OCI-LY1 (cell line): ENCODE measurements at regions not wholly inside any gene's neighbourhood (a gene's known extent, or its start where the extent isn't known, plus 50 kb on each side); places are given as distances from the start of the nearest gene placed in this dataset.
A peak's percentile ranks its signal among the peaks of the same experiment; 100 is the strongest.
"Not testable (repeated sequence)": the region's sequence is repeated elsewhere in the genome, so short reads cannot be mapped to it uniquely, and the experiment has no call there.

Experiments used
- H2AFZ ChIP-seq: fragments of 200-600 bp; sonication (generic), shearing (Covaris generic); 2 replicates; pipeline ENCODE4 v1.6.0; 2014; ENCODE audit warnings: antibody characterized with exemption, mild to moderate bottlenecking, low read length
- H3F3A ChIP-seq: fragments of 200-600 bp; sonication (generic), shearing (Covaris generic); 2 replicates; pipeline ENCODE4 v1.6.0; 2014; ENCODE audit warnings: mild to moderate bottlenecking, antibody characterized with exemption, low read length, moderate library complexity; ENCODE audit not compliant: insufficient read depth
- H3K27ac ChIP-seq: fragments of 200-600 bp; sonication (generic); 2 replicates; pipeline ENCODE4 v1.5.1; 2014; ENCODE audit warnings: low read length, mixed run types, mild to moderate bottlenecking, low read depth; ENCODE audit not compliant: poor library complexity, severe bottlenecking
- H3K27me3 ChIP-seq: fragments of 200-600 bp; sonication (generic); 2 replicates; pipeline ENCODE4 v1.6.0; 2014; ENCODE audit warnings: antibody characterized with exemption, mild to moderate bottlenecking, low read length, moderate library complexity; ENCODE audit not compliant: insufficient read depth
- H3K36me3 ChIP-seq: fragments of 200-600 bp; sonication (generic); 2 replicates; pipeline ENCODE4 v1.6.1; 2014; ENCODE audit warnings: mild to moderate bottlenecking, antibody characterized with exemption, low read length, moderate library complexity, mixed read lengths; ENCODE audit not compliant: insufficient read depth
- H3K4me1 ChIP-seq: fragments of 200-600 bp; sonication (generic); 2 replicates; pipeline ENCODE4 v1.5.1; 2014; ENCODE audit warnings: mild to moderate bottlenecking, low read length, moderate library complexity; ENCODE audit not compliant: insufficient read depth, severe bottlenecking
- H3K4me2 ChIP-seq: fragments of 200-600 bp; sonication (generic), shearing (Covaris generic); 2 replicates; pipeline ENCODE4 v1.6.1; 2014; ENCODE audit warnings: low read length
- H3K4me3 ChIP-seq: fragments of 200-600 bp; sonication (generic); 2 replicates; pipeline ENCODE4 v1.5.1; 2014; ENCODE audit warnings: low read length, low read depth, mild to moderate bottlenecking, mixed read lengths; ENCODE audit not compliant: poor library complexity, severe bottlenecking
- H3K79me2 ChIP-seq: fragments of 200-600 bp; shearing (Covaris generic); 2 replicates; pipeline ENCODE4 v1.6.1; 2016; ENCODE audit warnings: mixed run types, low read length, mixed read lengths; ENCODE audit not compliant: insufficient read depth
- H3K9ac ChIP-seq: fragments of 200-600 bp; sonication (generic), shearing (Covaris generic); 2 replicates; pipeline ENCODE4 v1.6.1; 2014; ENCODE audit warnings: mild to moderate bottlenecking, low read length, mixed read lengths
- H3K9me2 ChIP-seq: fragments of 200-600 bp; sonication (generic), shearing (Covaris generic); 2 replicates; pipeline ENCODE4 v1.6.1; 2014; ENCODE audit warnings: low read depth, mild to moderate bottlenecking, low read length, mixed read lengths
- H3K9me3 ChIP-seq: fragments of 200-600 bp; shearing (Covaris generic); 2 replicates; pipeline ENCODE4 v1.6.1; 2014; ENCODE audit warnings: low read length, mixed read lengths
- H4K20me1 ChIP-seq: fragments of 200-600 bp; sonication (generic), shearing (Covaris generic); 2 replicates; pipeline ENCODE4 v1.6.0; 2016; ENCODE audit warnings: mild to moderate bottlenecking, low read length; ENCODE audit not compliant: insufficient read depth
- EZH2 ChIP-seq: fragments of 200-600 bp; sonication (generic), shearing (Covaris generic); IDR thresholded peaks from 2 replicates; pipeline ENCODE4 v1.8.0; 2017; ENCODE audit warnings: borderline replicate concordance, mixed run types, mild to moderate bottlenecking, antibody characterized with exemption, low read length, moderate library complexity, mixed read lengths
- TF ChIP-seq, protein P1 (sequence below): fragments of 200-600 bp; sonication (generic), shearing (Covaris generic); IDR thresholded peaks from 2 replicates; pipeline ENCODE4 v1.5.1; 2017; ENCODE audit warnings: mild to moderate bottlenecking, antibody characterized with exemption, low read length, moderate library complexity, mixed read lengths

GRCh38 chr14:105765893-105766614 lies 239.7 kb downstream of the TMEM121 start:
- Histone ChIP-seq H3K9me3 (no peaks in the 10 kb centered on the region), H4K20me1 (no peaks in the 10 kb centered on the region), H3K4me2 (no peak overlapping the region), H2AFZ (no peak overlapping the region), H3K9me2 (no peaks in the 10 kb centered on the region), H3K9ac (no peak overlapping the region), H3K36me3 (no peaks in the 10 kb centered on the region), H3K27ac (no peak overlapping the region), H3K4me1 (no peaks in the 10 kb centered on the region), H3K79me2 (no peaks in the 10 kb centered on the region), H3K27me3 (no peaks in the 10 kb centered on the region), H3F3A (no peaks in the 10 kb centered on the region), H3K4me3 (no peak overlapping the region)
- TF ChIP-seq, protein P1, sequence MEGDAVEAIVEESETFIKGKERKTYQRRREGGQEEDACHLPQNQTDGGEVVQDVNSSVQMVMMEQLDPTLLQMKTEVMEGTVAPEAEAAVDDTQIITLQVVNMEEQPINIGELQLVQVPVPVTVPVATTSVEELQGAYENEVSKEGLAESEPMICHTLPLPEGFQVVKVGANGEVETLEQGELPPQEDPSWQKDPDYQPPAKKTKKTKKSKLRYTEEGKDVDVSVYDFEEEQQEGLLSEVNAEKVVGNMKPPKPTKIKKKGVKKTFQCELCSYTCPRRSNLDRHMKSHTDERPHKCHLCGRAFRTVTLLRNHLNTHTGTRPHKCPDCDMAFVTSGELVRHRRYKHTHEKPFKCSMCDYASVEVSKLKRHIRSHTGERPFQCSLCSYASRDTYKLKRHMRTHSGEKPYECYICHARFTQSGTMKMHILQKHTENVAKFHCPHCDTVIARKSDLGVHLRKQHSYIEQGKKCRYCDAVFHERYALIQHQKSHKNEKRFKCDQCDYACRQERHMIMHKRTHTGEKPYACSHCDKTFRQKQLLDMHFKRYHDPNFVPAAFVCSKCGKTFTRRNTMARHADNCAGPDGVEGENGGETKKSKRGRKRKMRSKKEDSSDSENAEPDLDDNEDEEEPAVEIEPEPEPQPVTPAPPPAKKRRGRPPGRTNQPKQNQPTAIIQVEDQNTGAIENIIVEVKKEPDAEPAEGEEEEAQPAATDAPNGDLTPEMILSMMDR = no peak
- TF ChIP-seq EZH2 = no peak

DNA sequence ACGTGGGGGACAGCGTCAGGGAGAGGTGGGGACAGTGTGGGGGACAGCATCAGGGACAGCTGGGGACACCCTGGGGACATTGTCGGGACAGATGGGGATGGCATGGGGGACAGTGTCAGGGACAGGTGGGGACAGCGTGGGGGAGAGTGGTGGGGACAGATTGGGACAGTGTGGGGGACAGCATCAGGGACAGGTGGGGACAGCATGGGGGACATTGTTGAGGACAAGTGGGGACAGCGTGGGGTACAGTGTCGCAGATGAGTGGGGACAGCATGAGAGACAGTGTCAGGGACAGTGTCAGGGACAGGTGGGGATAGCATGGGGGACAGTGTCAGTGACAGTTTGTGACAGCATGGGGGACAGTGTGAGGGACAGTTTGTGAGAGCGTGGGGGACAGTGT lies 240.9 kb downstream of the TMEM121 start:
- Histone ChIP-seq H3K36me3 (no peaks in the 10 kb centered on the region), H3K4me2 (no peak overlapping the region), H3F3A (no peaks in the 10 kb centered on the region), H3K27me3 (no peaks in the 10 kb centered on the region), H3K4me1 (peaks cover 5% of the 10 kb centered on the region), H3K79me2 (no peaks in the 10 kb centered on the region), H3K9me3 (no peaks in the 10 kb centered on the region), H4K20me1 (no peaks in the 10 kb centered on the region), H3K27ac (no peak overlapping the region), H3K9ac (no peak overlapping the region), H3K4me3 (no peak overlapping the region), H3K9me2 (no peaks in the 10 kb centered on the region), H2AFZ (no peak overlapping the region)
- TF ChIP-seq, protein P1 = no peak
- TF ChIP-seq EZH2 = no peak

DNA sequence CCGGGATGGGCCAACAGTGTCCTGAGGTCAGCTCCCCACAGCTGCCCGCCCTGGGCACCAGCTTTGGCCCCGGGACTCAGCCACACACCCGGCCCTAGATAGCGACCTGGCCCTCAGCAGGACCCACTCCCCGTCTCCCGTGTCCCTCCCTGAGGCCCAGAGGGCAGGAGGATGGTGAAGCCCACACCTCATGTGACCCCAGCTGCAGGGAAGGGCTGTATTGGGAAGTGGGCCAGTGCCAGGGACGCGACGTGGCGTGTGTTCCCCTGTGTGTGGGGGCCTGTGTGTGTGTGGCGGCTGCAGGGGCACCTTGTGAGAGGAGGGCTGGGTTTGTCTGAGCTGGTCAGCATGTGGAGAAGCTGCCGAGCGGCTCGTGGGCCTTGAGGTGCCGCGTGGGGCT lies 241.7 kb downstream of the TMEM121 start:
- not testable (repeated sequence) for H3K9me3 ChIP-seq, H3K79me2 ChIP-seq, H4K20me1 ChIP-seq, H3K27me3 ChIP-seq, H3K36me3 ChIP-seq, H3F3A ChIP-seq, H3K9me2 ChIP-seq, H2AFZ ChIP-seq, H3K4me2 ChIP-seq, H3K9ac ChIP-seq, H3K4me3 ChIP-seq, H3K4me1 ChIP-seq, H3K27ac ChIP-seq

GRCh38 chr14:105769061-105769730 lies 242.8 kb downstream of the TMEM121 start:
- H3K9me2 ChIP-seq, H3K4me3 ChIP-seq, H4K20me1 ChIP-seq, H3K36me3 ChIP-seq, H3K4me1 ChIP-seq, H3F3A ChIP-seq, H2AFZ ChIP-seq, H3K27me3 ChIP-seq, H3K9ac ChIP-seq, H3K9me3 ChIP-seq, H3K4me2 ChIP-seq, H3K79me2 ChIP-seq, H3K27ac ChIP-seq: not testable (repeated sequence)

- H2AFZ ChIP-seq, H3K79me2 ChIP-seq, H3K27me3 ChIP-seq, H3K4me2 ChIP-seq, H3K9me3 ChIP-seq, H3K9ac ChIP-seq, H3K9me2 ChIP-seq, H3K36me3 ChIP-seq, H3K4me1 ChIP-seq, H3K4me3 ChIP-seq, H3F3A ChIP-seq, H4K20me1 ChIP-seq: not testable (repeated sequence)
- peak overlapping the region; percentile 66 for H3K27ac ChIP-seq
Measured at GRCh38 chr14:105770619-105771216, 244.3 kb downstream of the TMEM121 start.
